ENCODE measurements at regions not wholly inside any gene's neighbourhood (a gene's known extent, or its start where the extent isn't known, plus 50 kb on each side); places are given as distances from the start of the nearest gene placed in this dataset.
"Not testable (repeated sequence)": the region's sequence is repeated elsewhere in the genome, so short reads cannot be mapped to it uniquely, and the experiment has no call there.

GRCh38 chr7:23887660-23888059, 177.6 kb downstream of the STK31 start:
- DNase-seq = no peak

DNA sequence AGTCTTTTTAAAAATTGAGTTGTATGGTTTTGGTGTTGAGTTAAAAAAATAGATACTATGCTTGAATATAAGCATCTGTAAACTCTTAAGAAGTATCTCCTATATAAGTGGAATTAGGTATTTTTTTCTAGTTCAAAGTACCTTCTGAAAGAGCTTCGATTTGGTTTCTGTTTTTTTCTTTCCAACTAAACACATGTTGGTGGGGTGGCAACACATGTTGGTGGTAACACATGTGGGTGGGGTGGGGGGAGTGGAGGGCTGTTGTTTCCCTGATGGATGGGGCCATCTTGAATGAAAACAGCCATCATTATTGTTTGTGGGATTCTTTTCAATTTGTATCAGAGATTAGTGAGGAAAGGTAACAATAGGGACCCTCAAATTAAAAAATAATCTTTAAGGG, 178.9 kb downstream of the STK31 start:
- DNase-seq = no peak

DNA sequence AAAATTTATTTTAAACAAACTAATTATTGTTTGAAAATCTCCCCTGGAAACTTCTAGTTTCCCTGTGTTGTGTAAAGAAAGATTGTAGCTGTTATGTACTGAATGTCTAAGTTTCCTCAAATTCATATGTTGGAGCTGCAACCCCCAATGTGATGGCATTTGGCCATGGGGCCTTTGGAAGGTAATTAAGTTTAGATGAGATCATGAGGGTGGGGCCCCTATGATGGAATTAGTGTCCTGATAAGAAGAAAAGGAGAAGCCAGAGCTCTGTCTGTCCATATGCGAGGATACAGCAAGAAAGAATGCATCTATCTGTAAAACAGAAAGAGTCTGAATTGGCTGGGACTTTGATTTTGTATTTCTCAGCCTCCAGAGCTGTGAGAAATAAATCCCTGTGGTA, 179.5 kb downstream of the STK31 start:
- no peak for DNase-seq

DNA sequence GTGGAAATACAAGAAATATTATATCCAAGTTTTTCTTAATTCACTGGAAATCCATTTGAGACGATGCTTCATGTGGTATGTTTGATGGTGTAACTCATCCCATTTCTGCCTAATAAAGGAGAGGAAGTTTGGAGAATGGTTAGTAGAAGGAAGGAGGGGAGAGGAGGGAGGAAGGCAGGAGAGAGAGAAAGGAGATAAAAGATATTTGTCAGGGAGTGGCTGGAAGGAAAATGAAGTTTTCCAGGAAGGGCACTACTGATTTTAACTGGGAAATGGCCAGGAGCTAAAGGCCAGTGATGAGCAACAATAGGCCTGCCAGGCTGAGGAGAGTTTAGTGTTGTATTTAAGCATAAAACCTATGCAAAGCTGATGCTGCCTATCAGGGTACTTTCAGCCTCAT, 182.0 kb downstream of the STK31 start:
- DNase-seq = no peak

DNA sequence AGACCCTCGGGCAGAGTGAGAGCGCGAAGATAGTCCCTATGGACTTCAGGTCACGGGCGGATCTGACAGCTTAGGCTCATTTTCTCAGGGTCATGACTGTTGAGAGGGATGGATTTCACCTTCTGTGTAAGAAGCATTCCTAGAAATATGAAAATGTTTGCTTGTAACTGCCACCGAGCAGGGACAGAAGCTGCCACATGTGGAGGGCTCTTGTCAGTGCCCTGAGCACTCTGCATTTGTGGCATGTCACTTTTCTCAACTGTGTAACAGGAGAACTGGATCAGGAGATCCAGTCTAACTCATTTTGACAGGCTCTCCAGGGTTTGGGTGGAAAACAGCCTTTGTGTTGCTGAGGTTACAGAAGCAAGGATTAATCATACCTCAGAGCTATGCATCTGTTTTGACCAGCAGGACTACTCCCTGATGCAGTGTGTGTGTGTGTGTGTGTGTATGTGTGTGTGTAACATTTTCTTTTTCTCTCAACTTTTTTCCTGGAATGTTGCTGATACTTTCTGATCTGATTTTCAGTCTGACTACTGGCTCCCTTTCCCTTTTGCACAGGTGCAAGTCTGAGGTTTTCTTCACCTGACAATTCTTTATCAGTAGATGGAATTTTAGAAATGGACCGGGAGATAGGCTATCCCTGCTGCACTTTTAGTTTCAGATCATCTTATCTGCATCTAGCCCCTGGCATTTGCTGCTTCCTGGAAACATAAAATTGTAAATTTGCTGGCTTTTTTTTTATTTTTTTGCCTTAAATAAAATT, 183.3 kb downstream of the STK31 start:
- no peak for DNase-seq

GRCh38 chr7:23893942-23894891, 184.2 kb downstream of the STK31 start:
- DNase-seq = no peak

- DNase-seq = no peak
Measured at GRCh38 chr7:23894892-23895569, 185.0 kb downstream of the STK31 start.

- DNase-seq = no peak
Measured at GRCh38 chr7:23895666-23896096, 185.7 kb downstream of the STK31 start.

DNA sequence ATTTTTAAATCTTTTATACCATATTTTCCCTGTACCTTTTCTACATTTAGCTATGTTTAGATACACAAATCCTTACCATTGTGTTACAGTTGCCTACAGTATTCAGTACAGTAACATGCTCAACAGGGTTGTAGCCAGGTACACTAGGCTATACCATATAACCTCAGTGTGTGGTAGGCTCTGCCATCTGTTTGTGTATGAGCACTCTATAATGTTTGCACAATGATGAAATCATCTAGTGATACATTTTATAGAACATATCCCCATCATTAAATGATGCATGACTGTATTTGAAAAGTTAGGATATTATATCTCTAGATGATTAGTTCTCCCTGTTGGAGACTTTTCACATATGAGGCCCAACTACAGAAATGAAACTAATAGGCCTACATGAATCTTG, 188.6 kb downstream of the STK31 start:
- no peak for DNase-seq

- not testable (repeated sequence) for DNase-seq
Measured at GRCh38 chr7:23904901-23905300, 194.9 kb downstream of the STK31 start.

DNA sequence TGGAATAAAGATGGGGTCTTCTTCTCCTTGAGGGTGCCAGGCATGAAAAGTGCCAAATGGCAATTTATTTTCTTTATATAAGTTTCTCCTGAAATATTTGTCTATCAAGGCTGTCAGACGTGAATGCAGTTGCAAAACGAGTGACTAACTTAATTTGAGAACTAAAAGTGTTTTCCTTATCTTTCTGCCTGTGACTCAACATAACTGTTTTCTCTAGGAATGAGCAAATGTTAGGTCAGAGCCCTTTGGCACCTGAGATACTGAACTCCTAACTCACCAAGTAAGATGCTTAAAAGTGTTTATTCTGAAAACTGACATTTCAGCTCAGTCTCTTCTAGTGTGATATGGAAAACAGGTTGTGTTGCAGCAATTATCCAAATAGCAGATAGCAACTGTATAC, 197.0 kb downstream of the STK31 start:
- no peak for DNase-seq

GRCh38 chr7:23909426-23909825, 199.4 kb downstream of the STK31 start:
- no peak for DNase-seq

GRCh38 chr7:23912065-23912464, 202.0 kb downstream of the STK31 start:
- DNase-seq = no peak

- DNase-seq = no peak
Measured at GRCh38 chr7:23913016-23913415, 203.0 kb downstream of the STK31 start.

DNA sequence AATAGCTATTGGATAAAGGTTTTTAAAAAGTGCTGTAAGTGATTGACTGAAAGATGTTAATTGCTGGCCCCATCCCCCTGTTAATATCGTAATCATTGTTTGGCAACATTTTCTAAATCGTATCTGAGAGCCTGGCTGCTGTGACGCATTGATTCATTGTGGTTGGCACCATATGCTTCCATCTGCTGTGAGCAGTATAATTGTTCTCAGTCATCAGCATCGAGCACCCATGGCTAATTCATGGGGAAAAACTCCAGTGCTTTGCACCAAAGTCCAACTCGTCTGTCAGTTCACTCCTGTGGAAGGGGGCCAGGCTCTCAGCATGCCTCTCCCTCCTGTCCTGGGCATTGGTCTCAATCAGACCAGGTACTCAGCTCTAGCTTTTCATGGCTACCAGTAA, 205.2 kb downstream of the STK31 start:
- no peak for DNase-seq

DNA sequence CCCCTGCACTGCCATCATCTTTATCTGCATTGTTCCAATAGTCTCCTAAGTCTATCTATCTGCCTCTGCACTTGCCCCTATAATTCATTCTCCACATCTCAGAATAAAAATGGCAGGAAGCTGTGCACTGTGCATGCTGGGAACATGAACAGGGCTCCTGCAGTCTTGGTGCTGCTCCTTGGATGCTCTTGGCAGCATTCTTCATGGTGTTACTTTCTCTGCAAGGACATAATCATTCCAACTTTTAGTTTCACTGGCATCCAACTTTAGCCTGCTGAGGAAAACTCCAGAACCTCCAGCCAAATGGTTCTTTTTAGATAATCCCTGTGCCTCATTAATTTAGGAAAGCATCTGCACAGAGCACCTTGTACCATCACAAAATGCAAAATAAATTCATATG, 208.3 kb downstream of the STK31 start:
- DNase-seq = no peak

- DNase-seq = no peak
Measured at GRCh38 chr7:23918856-23919255, 208.8 kb downstream of the STK31 start.

DNA sequence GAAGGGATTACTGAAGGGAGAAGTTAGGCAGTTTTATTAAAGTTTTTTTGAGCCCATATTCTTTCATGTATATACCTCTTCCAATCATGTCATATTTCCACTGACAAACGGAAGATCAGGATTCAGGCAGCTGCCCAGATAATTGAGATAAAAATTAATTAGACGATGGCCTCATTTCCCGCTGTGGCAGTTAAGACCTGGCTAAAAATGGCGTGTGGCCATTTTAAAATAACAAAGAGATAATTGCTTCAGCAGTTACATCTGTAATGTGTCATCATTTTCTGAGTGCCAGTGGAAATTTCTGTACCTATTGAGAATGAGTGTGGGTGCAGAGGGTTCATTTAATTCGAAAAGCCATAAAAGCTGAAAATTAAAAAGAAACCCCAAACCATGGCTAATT, 215.1 kb downstream of the STK31 start:
- DNase-seq = no peak

GRCh38 chr7:23927709-23928417, 217.8 kb downstream of the STK31 start:
- no peak for DNase-seq

- no peak for DNase-seq
Measured at GRCh38 chr7:23928418-23928775, 218.4 kb downstream of the STK31 start.

- DNase-seq = no peak
Measured at GRCh38 chr7:23930312-23930711, 220.3 kb downstream of the STK31 start.

DNA sequence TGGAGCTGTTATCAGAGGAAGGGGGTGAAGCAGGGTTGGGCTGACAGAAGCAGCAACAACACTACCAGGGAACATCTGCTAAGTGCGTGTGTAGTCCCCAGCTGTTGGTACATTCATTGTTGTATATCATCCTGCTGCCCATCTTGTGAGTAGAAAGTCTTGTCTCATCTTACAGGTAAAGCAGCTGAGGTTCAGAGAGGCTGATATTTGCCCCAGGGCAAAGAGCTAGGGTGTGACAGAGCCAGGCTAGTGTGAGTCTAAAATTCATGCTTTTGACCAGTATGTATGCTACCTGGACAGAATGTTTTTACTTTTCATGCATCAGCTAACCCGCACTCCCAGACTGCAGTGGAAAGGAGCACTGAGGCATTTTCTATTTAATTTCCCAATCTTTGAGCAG, 221.6 kb downstream of the STK31 start:
- DNase-seq = no peak

GRCh38 chr7:23938215-23938614, 228.2 kb downstream of the STK31 start:
- no peak for DNase-seq

All from suppressor macrophage treated with lipopolysaccharide for 1 hour (primary cell).